ENCODE measurements at regions not wholly inside any gene's neighbourhood (a gene's known extent, or its start where the extent isn't known, plus 50 kb on each side); places are given as distances from the start of the nearest gene placed in this dataset.
"Not testable (repeated sequence)": the region's sequence is repeated elsewhere in the genome, so short reads cannot be mapped to it uniquely, and the experiment has no call there.

DNA sequence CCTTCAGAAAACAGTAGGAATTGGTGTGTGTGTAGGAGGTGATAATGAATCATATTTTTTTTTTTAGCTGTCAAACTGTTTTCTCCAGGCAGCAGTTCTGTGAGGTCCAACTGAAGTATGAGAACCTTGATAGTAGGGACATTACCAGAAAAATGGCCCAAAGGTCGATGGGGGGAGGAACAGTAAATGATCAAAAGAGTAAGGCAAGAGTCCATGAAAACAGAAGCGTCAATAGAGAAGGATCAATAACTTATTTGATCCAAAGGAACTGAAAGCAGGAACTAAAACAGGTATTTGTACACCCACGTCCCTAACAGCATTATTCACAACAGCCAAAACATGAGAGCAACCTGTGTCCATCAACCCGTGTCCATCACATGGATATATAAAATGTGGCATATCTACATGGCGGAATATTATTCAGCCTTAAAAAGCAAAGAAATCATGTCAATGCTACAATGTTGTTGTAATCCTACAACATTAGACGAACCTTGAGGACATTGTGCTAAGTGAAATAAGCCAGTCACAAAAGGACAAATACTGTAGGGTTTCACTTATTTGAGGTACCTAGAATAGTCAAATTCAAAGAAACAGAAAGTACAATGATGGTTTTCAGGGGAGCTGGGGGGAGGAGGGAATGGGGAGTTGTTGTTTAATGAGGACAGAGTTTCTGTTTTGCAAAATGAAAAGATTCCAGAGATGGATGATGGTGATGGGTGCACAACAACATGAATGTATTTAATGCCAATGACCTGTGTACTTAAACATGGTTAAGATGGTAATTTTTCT, 214.0 kb upstream of the KLF14 start:
- no peak for DNase-seq (ENCODE audit: low read depth in 2 of 2)

DNA sequence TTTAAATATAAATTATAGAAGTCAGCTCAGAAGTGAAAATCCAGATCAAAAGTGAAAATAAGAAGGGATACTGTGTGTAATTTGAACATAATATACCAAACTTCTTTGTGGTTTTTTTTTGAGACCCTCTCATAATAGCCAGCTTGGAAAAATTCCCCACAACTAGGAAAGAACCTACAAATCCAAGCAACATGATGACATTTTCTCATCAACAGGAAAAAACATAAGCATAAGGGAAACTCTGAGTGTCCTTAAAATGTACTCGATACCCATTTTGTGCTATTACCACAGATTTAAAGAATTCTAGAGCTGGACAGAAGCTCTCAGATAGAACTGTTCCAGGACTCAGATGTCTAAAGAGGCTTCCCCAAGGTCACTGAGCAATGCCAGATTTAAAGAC, 214.8 kb upstream of the KLF14 start:
- DNase-seq (ENCODE audit: low read depth in 2 of 2) = no peak

- no peak for DNase-seq (ENCODE audit: low read depth in 2 of 2)
These were observed 215.5 kb upstream of the KLF14 start for GRCh38 chr7:130949550-130949949.

DNA sequence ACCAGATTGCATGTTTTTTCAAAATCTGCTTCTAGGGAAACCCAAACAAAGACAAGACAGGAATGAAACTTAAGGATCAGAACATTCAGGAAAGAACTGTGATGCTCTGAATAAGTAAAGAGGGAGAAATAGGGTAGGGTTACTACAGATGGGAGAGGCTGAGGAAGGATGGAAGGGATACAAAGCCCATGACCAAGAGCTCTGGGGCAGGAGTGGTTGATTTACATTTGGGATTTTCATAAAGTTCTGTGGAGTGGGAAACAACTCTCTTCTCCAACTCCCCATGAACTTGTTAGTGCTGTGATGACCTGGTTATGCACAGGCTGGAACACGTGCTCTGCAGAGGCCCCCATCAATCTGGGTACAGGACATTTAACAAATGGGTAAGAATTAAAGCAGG, 216.0 kb upstream of the KLF14 start:
- DNase-seq (ENCODE audit: low read depth in 2 of 2) = no peak

DNA sequence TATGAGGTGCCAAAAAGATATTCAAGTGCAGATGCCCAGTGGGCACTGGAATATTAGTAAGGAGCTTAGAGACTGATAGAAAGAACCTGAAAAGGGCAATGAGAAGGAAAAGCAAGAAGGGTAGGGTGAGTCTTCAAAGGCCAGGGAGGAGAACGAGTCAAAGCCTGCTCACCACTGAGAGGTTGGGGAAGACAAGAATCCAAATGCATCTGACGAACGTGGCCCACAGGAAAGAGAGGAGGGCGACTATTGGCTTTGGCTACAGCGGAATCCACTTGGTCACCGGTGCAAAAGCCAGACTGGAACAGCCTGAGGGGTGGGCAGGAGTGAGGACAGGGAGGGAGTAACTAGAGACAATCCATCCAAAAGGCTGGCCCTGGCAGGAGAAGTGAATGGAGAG, 216.7 kb upstream of the KLF14 start:
- DNase-seq (ENCODE audit: low read depth in 2 of 2) = no peak

DNA sequence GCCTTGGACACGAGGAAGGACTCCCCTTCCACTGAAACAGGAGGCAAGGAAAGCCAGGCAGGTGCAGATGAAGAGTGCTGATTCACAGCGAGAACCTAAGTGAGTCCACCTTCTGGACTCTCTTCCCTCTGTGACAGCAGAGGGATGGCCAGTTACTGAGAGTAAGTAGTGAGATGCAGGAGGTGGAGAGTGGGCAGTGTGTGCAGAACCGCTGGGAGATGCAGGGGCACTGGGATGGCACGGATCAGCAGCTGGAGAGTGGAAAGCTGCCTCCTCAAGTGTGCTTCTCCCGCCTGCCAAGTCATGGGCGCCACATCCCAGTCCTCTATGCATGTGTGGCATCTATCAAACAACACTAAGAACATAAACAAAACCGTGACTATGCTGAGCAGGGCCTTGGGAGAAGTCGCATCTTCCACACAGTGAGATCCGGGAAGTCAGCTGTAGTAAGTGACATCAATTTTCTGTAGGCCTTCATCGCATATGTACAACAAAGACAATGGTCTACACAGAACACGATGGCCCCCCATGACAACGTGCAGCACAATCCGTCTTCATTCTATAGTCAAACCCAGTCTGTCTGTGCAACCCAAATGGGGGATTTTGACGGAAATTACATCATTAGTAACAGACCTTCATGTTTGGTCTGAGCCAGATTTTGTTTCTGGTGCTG, 217.4 kb upstream of the KLF14 start:
- no peak for DNase-seq (ENCODE audit: low read depth in 2 of 2)

GRCh38 chr7:130951976-130952876, 218.2 kb upstream of the KLF14 start:
- DNase-seq (ENCODE audit: low read depth in 2 of 2) = no peak

GRCh38 chr7:130953196-130953595, 219.2 kb upstream of the KLF14 start:
- DNase-seq (ENCODE audit: low read depth in 2 of 2) = no peak

- DNase-seq (ENCODE audit: low read depth in 2 of 2) = no peak
These were observed 221.0 kb upstream of the KLF14 start for GRCh38 chr7:130954918-130955564.

DNA sequence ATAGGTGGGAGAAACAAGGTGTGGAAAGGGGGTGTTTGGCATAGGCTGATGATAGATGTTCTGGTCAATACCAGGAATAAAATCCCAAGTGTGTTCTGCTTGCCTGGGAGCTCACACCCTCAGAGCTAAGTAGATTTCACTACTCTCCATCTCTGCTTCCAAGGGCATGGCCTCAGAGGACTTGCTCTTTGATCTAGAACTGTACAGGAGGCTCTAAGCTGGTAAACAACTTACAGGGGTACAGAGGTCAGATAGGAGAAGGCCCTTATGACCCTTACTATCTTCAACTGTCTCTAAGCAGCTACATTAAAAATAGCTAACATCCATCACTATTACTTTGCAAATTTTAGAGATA, 221.5 kb upstream of the KLF14 start:
- DNase-seq (ENCODE audit: low read depth in 2 of 2) = no peak

DNA sequence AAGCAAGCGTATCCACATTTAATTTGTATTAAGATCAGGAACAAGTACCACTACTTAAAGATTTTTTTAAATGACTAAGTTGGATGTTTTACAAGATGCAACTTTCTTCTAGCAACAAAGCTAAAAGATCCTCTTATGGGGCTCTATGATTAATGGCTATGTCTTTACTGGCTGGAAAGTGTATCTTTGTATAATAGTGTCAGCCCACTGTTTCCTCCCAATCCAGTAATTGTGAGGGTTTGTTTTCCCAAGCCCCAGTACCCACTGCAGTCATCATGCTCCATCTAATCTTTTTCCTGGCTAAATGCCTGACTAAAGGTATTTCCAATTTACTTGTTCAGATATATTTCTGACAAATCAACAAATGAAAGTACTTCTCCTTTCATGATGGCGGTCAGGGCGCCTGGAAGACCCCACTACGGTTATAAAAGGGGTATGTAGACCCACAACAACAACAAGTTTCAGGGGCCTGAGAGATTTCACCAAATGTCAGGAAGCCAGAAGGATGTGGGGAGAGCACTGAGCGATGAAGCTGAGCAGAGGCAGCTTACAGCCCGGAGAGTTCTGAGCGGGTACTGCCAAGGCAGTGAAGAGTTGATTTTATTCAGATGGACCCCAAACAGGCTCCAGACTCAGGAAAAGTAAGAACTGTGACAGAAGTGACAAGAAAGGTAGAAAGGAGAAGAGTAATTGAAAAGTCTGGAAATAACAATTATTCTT, 222.6 kb upstream of the KLF14 start:
- DNase-seq (ENCODE audit: low read depth in 2 of 2) = no peak

DNA sequence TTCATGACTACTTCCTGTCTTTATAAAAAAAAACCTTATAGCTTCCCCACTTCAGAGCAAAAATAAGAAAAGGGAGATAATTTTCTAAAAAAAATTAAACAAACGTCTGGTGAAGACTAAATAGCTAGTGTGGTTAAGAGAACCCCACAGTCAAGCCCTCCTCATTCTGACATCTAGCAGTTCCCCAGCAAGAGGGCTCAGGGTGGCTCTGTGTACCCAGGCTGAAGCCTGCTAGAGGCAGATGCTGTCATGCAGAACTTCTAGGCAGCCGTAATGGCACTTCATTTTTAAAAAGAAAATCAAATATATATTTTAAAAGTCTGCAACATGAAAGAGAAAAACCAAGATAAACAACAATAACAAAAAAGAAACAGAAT, 223.1 kb upstream of the KLF14 start:
- DNase-seq (ENCODE audit: low read depth in 2 of 2) = no peak

DNA sequence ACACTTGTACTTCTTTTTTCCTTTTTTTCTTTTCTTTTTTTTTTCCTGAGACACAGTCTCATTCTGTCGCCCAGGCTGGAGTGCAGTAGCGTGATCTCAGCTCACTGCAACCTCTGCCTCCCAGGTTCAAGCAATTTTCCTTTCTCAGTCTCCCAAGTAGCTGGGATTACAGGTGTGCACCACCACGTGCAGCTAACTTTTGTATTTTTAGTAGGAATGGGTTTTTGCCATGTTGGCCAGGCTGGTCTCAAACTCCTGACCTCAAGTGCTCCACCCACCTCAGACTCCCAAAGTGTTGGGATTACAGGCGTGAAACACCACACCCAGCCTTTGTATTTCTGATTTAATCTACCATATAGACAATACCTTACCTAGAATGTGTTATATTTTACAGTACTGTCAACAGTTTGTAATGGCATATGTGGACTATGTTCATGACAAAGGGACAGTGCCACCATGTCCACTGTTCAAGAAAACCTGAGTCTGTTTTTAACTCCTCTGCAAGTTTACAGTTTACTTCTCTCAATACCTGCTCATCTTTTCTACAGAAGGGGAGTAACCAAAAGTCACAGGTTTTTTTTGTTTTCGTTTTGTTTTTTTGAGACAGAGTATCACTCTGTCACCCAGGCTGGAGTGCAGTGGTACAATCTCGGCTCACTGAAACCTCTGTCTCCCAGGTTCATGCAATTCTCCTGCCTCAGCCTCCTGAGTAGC, 223.9 kb upstream of the KLF14 start:
- not testable (repeated sequence) for DNase-seq (ENCODE audit: low read depth in 2 of 2)

GRCh38 chr7:130958846-130959245, 224.8 kb upstream of the KLF14 start:
- no peak for DNase-seq (ENCODE audit: low read depth in 2 of 2)

- no peak for DNase-seq (ENCODE audit: low read depth in 2 of 2)
These were observed 225.8 kb upstream of the KLF14 start for GRCh38 chr7:130959743-130960207.

DNA sequence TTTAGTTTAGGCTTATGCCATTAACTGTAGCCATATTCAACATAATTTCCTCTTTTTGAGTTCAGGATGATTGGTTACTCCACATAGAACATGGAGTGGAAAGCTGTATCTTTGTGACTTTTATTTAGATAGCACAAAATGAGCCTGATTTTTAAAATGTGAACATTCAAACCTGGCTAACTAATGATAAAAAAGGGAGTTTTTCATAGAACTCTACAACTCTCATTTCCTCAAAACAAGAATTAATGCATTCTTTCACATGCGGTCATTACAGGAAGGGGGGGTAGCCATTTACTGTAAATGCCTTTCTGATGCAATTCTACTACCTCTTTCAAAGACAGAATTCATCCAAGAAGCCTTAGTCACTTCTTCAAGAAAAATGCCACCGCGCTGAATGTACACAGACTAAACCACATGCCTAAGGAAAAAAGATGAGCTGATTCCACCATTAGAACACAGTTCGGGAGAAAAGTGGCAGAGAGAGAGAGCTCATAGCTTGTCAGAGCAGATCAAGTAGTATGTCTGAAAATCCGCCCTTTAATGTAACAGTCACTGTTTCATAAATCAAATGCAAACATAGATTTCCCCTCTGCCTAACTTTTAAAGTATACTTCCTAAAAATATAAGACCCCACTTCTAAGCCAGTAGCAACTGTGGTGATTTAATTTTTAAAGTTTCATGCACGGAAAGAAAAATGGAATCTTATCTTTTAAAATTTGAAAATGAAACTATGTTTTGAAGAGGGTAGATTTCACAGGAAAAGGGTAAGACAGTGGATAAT, 226.4 kb upstream of the KLF14 start:
- peak in 1 of 2 donors; percentile 60 for DNase-seq (ENCODE audit: low read depth in 2 of 2)

GRCh38 chr7:130961128-130961601, 227.2 kb upstream of the KLF14 start:
- peak; percentile 55 to 73 for DNase-seq (ENCODE audit: low read depth in 2 of 2)

GRCh38 chr7:130962109-130962508, 228.1 kb upstream of the KLF14 start:
- DNase-seq (ENCODE audit: low read depth in 2 of 2) = no peak

DNA sequence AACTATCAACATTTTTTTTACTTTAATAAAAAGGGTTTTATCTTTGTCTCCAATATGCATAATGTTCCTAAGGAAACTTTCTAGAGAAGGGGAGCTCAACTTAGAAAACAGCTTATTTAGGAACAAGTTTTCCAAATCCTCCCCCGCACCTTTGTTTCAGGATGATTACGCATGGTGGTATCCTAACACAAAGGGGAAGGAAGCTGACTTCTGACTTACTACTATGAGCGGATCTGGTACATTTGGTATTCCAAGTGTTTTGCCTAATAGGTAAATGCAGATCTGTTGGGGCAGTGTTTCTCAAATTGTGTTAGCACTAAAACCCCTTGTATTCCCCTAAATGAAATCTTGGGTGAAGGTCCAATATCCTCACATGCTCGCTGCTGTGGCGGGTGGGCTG, 229.3 kb upstream of the KLF14 start:
- DNase-seq (ENCODE audit: low read depth in 2 of 2) = no peak

DNA sequence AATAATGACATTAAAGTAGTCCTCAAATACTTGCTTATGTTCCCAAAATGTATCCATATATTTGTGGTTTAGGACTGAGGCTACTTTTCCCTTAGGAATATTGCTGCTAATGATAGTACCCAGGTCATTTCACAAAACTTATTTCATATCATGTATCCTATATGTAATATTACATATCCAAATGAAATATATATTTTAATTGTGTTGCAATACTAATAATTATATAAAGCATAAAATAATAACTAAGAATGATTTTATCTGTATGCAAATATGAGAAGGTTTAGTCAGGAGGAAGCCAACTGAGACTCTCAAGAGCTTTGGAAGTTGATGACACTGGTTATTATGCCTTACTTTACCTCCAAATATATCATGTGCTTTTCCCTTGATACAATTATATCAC, 231.5 kb upstream of the KLF14 start:
- no peak for DNase-seq (ENCODE audit: low read depth in 2 of 2)
